ELF-1 (cell line): ENCODE measurements at regions not wholly inside any gene's neighbourhood (a gene's known extent, or its start where the extent isn't known, plus 50 kb on each side); places are given as distances from the start of the nearest gene placed in this dataset.
A peak's percentile ranks its signal among the peaks of the same experiment; 100 is the strongest.
"Not testable (repeated sequence)": the region's sequence is repeated elsewhere in the genome, so short reads cannot be mapped to it uniquely, and the experiment has no call there.

Source experiments
- DNase-seq: peaks from one replicate; pipeline ENCODE4 v3.0.0-alpha.2; 2016; ENCODE audit warnings: low read depth, low spot score

DNA sequence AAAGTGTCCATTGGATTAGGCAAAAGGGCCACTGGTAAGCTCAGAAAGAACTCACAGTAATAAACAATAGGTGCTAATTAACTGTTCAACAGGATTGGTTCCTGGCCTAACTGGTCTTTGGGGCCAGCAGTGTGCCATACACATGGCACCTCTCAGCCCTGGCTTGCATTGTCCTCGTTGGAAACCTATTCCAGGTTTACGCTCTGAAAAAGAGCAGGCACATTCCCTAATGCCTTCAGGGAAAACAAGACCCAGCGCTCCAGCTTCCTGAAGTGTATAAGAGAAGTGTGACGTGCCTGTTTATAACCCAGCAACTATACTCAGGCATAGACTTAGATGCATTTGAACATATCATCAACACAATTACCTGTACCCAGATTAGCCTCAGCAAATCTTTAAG lies 51.9 kb upstream of the RBM47 start:
- peak; percentile 68 for DNase-seq

DNA sequence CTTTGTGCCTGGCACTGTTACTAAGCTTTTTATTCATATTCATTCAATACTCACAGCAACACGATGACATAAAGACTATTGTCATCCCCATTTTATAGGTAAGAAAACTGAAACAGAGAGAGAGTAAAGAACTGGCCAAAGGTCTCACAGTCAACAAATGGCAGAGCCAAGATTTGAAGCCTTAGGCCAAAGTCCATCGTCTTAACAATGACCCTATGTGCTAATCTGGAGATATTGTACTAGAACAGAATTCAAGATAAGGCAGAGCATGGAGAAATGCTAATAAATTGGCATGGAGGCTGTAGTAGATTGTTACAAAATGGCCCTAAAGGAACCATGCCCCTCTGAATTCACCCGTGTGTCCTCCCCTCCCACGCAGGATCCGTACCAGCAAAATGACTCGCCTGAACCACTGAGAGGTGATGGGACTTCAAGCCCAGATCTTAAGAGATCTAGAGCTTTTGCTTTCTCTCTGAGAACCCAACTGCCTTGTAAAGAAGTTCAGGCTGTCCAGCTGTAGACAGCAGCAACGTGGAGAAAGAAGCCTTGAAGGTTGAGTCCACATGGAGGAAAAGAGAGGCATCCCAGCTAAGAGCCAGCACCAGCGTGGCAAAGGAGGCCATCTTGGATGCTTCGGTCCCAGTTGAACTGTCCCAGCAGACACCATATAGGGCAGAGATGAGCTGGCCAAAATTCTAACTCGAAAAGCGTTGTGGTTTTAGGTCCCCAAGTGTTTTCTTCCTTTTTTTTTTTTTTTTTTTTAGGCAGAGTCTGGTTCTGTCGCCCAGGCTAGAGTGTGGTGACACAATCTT lies 52.8 kb upstream of the RBM47 start:
- DNase-seq: no peak

DNA sequence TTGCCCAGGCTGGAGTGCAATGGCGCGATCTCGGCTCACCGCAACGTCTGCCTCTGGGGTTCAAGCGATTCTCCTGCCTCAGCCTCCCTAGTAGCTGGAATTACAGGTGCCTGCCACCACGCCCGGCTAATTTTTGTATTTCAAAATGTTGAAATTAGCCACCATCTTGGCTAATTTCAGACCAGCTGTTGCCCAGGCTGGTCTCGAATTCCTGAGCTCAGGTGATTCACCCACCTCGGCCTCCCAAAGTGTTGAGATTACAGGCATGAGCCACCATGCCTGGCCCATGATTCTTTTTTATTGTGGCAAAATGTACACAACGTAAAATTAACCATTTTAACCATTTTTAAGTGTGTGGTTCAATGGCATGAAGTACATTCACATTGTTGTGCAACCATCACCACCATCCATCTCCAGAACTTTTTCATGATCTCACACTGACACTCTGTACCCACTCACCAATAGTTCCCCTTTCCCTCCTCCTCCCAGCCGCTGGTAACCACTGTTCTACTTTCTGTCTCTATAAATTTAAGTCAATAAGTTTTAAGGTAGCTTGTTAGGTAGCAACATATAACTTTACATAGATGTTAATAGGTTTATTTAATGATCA lies 54.0 kb upstream of the RBM47 start:
- DNase-seq: not testable (repeated sequence)

DNA sequence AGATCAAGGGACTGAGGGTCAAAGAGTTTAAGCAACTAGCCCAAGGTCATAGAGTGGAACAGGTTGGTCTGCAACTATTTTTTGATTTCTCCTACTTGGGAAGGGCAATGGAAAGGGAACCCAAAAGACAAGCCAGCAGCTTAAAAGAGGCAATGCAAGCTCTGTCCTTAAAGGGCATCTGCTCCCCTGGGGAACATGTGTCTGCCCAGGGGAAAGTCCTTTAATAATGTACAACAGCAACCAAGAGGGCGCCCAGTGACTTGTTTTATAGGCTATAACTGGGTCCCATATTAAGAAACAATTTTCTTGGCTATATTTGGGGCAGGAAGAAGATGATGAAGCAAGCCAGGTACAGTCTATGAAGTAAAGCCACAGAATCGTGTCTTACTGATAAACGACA lies 54.7 kb upstream of the RBM47 start:
- no peak for DNase-seq

- no peak for DNase-seq
Measured at GRCh38 chr4:40685300-40685699, 55.6 kb upstream of the RBM47 start.

GRCh38 chr4:40686081-40686913 lies 56.6 kb upstream of the RBM47 start:
- DNase-seq: no peak

GRCh38 chr4:40687676-40688389 lies 58.2 kb upstream of the RBM47 start:
- DNase-seq: no peak

GRCh38 chr4:40688446-40689095 lies 58.9 kb upstream of the RBM47 start:
- no peak for DNase-seq

- DNase-seq: no peak
Measured at GRCh38 chr4:40693946-40694345, 55.8 kb upstream of the NSUN7 start.

GRCh38 chr4:40697476-40697875 lies 52.3 kb upstream of the NSUN7 start:
- DNase-seq: not testable (repeated sequence)

DNA sequence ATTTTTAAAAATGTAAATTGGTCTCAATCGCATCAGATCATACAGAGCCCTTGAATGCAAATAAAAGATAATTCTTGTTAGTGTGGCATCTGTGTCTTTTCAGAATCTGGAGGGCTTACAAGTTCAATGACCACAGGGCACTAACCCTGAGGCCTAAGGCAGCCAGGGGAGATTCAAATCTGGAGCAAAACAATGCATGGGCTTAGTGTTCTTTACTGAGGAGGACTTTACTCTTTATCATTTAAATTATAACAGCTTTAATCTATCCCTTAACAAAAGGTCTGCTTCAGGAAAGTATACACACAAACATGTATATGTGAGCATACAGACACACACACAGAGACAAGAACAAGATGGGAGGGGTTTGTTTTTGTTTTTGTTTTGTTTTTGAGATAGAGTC lies 51.0 kb upstream of the NSUN7 start:
- DNase-seq: peak; percentile 65

DNA sequence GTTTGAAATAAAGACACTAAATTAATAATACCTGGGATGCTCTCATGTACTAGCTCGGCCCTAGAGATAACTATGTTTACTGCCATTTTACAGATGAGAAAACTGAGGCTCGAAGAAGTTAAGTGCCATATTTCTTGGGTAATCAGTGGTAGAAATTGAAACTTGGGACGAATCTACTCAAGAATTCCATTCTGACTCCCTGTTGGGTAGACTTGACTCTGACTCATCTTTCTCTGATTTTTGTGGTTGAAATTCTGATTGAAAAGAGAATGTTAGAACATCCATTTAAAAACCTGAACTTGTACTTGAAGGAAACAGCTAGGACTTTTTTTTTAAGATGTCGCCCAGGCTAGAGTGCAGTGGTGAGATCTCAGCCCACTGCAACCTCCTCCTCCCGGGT lies 50.1 kb upstream of the NSUN7 start:
- no peak for DNase-seq
